GM21717 (cell line): ENCODE measurements at regions not wholly inside any gene's neighbourhood (a gene's known extent, or its start where the extent isn't known, plus 50 kb on each side); places are given as distances from the start of the nearest gene placed in this dataset.
"Not testable (repeated sequence)": the region's sequence is repeated elsewhere in the genome, so short reads cannot be mapped to it uniquely, and the experiment has no call there.

Experiments used
- ATAC-seq: cut with Tn5 transposase; IDR thresholded peaks from one replicate; pipeline ENCODE4 v1.9.1; 2021; ENCODE audit warnings: mild to moderate bottlenecking, moderate library complexity; ENCODE audit not compliant: unreplicated experiment

DNA sequence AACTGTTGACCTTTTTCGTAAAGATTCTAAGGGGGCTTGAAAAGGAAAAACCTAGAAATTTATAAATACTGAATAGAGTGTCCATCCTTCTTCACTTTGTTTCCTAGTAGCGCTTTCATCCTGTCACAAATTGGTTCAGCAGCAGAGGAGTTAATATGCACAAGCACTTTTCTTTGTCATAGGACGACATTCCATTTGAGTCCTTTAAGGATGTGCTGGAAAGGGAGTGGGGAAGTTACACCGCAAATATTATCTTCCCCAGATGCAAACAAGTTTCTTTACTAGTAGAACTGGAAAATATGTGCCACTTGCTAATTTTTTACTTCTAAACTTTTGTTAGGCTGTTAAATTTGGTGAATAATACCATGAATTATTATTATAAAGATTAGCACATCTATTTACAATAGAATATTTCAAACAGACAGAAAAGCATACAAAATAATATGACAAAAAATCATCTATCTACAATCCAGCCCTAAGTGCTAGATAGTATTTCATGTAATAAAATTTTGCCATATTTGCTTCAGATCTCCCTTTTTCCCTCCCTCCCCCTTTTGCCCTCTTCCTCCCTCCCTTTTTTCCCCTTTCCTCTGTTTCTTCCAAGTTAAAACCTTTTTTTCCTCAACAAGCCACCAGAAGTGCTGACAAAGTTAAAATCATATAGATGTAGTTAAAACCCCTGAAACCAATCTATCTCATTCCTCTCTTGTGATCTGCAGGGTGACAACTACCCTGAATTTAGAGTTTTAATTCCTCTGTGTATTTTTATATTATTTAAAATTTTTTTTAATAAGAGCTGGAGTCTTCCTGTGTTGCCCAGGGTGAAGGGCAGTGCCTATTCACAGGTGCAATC, 50.5 kb upstream of the MAP4K3 start:
- ATAC-seq = no peak

GRCh38 chr2:39488450-39488849, 51.4 kb upstream of the MAP4K3 start:
- no peak for ATAC-seq

DNA sequence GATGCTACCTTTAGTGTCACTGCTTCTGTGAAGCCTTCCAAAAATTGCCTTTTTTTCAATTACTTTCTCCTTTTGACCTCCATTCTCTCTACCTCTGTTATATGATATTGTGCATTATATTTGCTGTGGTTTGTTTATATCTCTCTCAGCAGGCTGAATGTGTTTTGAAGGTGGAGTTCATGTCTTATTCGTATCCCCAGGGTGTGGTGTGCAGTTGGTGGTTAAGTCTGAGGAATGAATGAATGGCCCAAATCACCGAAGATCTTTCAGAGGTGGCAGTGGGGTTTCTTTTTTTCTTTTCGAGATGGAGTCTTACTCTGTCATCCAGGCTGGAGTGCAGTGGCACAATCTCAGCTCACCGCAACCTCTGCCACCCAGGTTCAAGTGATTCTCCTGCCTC, 53.5 kb upstream of the MAP4K3 start:
- no peak for ATAC-seq

DNA sequence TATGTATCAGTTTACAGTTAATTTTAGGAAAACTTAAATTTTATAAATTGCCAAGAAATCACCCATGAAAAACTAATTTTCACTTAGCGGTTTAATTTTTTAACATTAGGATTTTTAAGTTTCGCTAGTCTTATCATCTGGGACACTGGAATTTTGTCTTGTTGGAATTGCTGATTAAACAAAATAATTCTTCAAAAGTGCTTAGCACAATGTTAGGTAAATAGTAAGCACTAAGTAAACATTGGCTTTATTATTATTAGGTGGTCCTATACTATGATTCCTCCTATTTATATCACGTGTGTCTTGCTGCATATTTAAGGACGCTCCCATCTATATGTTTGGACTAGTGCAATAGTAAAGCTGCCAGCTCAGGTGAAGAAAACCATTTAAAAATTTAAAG, 54.6 kb upstream of the MAP4K3 start:
- peak; percentile 3 for ATAC-seq

DNA sequence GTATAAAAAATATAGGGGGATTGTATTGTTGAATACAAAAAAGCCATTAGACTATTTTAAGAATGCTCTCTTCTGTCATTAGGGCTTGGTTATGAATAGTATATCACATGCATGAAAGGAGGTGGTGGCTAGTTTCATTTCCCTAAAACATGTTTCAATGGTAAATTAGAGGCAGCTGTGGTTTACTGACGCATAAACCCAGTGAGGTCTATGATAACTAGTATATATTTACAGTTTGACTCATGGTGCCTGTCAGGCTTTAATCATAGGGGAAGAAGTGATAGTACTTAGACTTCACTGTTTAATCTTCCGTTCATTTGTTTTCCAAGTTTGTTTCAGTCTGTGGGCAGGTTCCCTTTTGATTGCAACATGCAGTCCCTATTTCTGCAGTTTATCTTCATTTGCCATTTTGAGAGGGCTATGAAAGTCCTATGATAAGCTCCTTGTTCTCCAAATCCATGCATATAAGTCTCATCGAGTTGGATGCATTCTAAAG, 55.1 kb upstream of the MAP4K3 start:
- ATAC-seq = peak; percentile 92

- no peak for ATAC-seq
These were observed 55.6 kb upstream of the MAP4K3 start for GRCh38 chr2:39492716-39493115.

DNA sequence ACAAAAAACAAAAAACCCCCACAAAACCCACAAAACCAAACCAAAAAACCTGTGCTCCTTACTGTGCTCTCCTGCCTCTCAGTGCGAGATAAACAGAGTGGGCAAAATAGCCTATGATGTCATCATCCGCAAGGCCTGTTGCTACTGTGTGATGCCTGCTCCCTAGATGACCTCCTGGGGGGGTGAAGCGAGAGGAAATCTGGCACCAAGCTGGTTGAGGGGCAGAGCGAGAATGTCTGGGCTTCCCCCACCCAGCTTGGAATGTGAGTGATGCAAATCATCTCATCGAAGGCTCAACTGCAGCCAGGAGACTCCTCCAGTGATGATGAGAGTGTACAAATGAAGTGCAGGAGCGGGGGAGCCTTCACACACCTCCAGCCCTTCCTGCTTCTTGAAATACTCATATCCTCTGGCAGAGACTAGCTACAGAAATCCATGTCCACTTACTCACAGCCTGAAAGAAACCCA, 57.7 kb upstream of the MAP4K3 start:
- ATAC-seq = peak; percentile 80

- ATAC-seq = no peak
These were observed 60.2 kb upstream of the MAP4K3 start for GRCh38 chr2:39497082-39497801.

DNA sequence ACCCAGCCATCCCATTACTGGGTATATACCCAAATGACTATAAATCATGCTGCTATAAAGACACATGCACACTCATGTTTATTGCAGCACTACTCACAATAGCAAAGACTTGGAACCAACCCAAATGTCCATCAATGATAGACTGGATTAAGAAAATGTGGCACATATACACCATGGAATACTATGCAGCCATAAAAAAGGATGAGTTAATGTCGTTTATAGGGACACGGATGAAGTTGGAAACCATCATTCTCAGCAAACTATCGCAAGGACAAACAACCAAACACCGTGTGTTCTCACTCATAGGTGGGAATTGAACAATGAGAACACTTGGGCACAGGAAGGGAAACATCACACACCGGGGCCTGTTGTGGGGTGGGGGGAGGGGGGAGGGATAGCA, 61.1 kb upstream of the MAP4K3 start:
- ATAC-seq = not testable (repeated sequence)

DNA sequence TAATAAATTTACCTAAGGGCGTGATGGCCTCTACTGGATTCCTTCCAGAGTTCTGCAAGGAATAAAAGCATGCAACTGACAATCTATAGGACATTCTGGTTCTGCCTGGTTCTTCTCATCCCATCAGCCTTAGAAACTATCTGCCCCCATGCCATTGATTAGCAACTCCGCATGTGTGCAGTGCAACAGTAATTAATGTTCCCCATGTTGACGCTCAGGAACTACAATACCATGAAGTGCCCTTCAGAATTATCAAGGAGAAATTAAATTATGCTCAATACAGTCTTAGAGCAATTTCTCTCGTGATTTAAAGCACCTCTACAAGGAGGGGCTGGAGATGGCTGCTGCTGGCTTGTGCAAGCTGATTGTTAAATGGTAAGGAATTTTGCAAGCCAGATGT, 61.7 kb upstream of the MAP4K3 start:
- no peak for ATAC-seq

DNA sequence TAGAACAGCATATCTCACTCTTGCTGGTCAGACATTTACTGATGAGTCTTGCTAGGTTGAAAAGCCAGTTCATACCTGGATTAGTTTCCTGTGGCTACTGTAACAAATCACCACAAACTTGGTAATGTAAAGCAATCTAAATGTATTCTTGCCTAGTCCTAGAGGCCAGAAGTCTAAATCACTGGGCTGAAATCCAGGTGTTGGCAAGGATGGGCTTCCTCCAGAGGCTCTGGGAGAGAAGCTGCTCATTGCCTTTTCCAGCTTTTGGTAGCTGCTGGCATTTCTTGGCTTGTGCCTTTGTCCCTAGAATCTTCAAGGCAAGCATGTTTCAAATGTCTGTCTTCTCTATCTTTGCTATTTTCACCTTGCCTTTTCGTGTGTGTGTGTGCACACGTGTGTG, 62.3 kb upstream of the MAP4K3 start:
- ATAC-seq = no peak

DNA sequence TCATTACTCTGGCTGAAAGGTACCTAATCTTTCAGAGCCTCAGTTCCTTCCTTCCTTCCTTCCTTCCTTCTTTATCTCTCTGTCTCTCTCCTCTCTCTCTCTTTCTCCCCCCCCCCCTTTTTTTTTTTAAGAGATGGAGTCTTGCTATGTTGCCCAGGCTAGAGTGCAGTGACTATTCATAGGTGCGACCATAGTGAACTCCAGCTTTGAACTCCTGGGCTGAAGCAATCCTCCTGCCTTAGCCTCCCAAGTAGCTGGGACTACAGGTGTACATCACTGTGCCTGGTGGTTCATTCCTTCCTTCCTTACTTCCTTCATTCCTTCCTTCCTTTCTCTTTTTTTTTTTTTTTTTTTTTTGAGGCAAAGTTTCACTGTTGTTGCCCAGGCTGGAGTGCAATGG, 64.3 kb upstream of the MAP4K3 start:
- ATAC-seq = no peak

GRCh38 chr2:39503277-39503676, 66.2 kb upstream of the MAP4K3 start:
- ATAC-seq = no peak

GRCh38 chr2:39504790-39505335, 67.8 kb upstream of the MAP4K3 start:
- ATAC-seq = no peak

GRCh38 chr2:39506215-39506614, 69.1 kb upstream of the MAP4K3 start:
- no peak for ATAC-seq

DNA sequence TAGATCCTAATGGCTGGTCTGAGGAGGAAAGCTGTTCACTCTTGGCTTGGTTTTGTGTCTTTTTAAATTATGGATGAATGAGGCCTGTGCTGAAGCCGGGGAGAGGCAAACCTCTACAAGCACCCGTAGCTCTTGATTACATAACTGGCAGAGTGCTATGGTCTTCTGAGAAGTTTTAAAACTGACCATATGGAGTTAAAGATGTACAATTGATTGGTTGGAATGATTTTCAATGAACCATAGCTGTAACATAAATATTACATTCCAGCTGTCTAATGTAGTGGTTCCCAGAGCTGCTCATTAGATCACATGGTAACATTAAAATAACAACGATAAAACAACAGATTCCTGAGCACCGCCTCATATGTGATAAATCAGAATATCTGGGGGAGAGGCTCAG, 71.1 kb upstream of the MAP4K3 start:
- no peak for ATAC-seq

- ATAC-seq = no peak
These were observed 73.1 kb upstream of the MAP4K3 start for GRCh38 chr2:39510140-39510539.

- no peak for ATAC-seq
These were observed 74.1 kb upstream of the MAP4K3 start for GRCh38 chr2:39511219-39511604.

DNA sequence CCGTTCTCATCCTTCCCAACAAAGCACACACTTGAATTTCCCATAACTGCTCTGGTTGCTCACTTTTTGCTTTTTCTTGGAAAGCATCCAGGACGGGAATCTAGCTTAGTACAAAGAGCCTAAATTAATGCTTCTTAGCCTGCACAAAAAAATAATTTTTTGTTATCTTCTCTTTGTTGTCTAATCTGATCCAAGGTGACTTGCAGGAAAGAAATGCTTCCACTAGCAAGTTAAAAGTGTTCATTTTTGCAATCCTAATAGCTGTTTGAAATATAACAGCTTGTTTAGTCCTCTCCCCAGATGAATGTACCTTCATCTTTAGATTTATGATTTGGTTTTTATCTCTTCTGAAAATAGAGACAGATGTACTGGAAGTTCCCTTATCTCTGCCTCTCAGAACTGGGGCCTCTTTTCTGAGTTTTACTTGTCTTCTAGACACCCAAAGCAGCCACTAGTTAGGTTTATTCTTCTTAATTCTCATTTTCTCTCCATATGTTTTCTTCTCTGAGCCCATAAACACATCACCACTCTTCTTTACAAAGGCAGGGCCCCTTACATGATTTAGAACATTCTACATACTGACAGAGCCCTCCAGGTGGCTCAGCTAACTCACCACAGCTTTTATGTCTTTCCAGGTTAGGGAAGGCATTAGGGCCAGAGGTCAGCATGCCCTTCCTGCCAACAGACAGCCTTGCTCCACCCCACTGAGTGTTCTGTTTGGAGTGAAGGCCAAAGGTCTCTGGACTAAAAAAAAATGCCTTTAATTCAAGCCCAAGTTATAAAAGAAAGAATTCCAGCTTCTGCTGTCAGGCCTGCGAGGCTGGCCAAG, 74.7 kb upstream of the MAP4K3 start:
- no peak for ATAC-seq

DNA sequence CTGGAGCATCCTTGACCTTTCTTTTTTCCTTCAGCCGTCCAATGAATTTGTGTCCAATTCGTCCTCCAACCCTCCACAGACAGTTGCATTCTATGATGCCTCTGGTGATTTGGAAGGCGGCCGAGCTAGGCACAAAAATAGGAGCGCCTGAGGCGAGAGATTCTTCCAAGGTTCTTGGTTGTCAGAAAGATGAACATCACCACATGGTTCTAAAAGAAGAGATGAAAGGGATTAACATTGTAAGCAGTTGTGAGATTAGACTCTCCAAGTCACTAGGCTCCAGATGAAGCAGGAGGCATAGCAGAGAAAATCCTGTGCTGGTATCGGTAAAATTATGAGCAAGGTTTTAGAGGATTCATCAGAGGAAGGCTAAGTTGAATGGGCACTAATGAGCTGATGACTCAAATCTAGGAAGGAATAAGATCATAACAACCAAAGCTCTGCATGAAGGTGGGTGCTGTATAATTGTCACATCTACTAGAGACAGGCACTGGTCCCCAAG, 75.4 kb upstream of the MAP4K3 start:
- ATAC-seq = no peak

DNA sequence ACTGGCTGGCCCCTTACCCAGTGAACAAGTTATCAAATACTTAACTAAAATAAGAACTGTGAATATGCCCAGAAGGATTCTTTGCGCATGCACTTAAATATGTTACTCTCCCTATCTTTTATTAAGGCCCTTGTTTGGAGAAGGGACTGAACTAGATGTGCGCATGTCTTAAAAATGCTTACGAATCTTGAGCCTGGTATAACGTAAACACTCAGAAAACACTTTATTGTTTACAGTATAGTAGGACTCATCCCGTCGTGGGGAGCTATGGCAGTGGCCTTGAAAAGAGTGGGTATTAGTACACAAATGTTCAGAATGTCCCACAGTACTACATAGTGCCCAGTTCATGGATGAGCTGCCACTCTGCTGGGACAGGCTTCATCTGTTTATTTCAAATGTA, 75.9 kb upstream of the MAP4K3 start:
- ATAC-seq = no peak
